ENCODE measurements at regions not wholly inside any gene's neighbourhood (a gene's known extent, or its start where the extent isn't known, plus 50 kb on each side); places are given as distances from the start of the nearest gene placed in this dataset.

DNA sequence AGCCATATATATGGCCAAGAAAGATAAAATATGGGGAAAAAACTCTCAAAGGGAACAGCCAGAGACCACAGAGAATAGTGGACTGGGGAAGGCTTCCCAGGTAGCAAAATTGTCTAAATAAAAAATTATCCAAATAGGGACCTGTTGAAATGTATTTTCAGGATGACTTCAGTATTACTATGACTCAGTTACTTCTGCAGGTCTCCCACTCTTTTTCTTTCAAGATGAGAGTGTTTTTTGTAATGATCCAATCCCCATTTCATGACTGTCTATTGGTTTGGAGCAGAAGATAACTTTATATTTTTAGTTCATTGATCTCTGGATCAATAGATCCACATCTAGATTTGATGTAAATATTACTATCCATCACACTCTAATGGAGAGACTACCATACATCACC is 372.1 kb upstream of the EMCN start:
- Mint-ChIP-seq H3K4me1 (peaks cover 9% of the 10 kb centered on the region), H3K9me3 (peaks cover 40% of the 10 kb centered on the region), H3K36me3 (peaks cover 10% of the 10 kb centered on the region), H3K27ac (no peak overlapping the region), H3K4me3 (no peak overlapping the region), H3K27me3 (ENCODE audit: low read depth) (no peaks in the 10 kb centered on the region)
- POLR2A ChIA-PET, result no interaction called here
- no peak for DNase-seq (ENCODE audit: low spot score)
- no peak for ATAC-seq
- CTCF ChIA-PET, result no interaction called here
- no peak for TF ChIP-seq CBFB (CRISPR knock-in tag; IDR thresholded peaks at IDR 0.05; ENCODE audit: low read depth)
- TF ChIP-seq, protein P1, sequence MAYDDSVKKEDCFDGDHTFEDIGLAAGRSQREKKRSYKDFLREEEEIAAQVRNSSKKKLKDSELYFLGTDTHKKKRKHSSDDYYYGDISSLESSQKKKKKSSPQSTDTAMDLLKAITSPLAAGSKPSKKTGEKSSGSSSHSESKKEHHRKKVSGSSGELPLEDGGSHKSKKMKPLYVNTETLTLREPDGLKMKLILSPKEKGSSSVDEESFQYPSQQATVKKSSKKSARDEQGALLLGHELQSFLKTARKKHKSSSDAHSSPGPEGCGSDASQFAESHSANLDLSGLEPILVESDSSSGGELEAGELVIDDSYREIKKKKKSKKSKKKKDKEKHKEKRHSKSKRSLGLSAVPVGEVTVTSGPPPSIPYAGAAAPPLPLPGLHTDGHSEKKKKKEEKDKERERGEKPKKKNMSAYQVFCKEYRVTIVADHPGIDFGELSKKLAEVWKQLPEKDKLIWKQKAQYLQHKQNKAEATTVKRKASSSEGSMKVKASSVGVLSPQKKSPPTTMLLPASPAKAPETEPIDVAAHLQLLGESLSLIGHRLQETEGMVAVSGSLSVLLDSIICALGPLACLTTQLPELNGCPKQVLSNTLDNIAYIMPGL (CRISPR knock-in tag; IDR thresholded peaks at IDR 0.05), result no peak
- TF ChIP-seq, protein P2, sequence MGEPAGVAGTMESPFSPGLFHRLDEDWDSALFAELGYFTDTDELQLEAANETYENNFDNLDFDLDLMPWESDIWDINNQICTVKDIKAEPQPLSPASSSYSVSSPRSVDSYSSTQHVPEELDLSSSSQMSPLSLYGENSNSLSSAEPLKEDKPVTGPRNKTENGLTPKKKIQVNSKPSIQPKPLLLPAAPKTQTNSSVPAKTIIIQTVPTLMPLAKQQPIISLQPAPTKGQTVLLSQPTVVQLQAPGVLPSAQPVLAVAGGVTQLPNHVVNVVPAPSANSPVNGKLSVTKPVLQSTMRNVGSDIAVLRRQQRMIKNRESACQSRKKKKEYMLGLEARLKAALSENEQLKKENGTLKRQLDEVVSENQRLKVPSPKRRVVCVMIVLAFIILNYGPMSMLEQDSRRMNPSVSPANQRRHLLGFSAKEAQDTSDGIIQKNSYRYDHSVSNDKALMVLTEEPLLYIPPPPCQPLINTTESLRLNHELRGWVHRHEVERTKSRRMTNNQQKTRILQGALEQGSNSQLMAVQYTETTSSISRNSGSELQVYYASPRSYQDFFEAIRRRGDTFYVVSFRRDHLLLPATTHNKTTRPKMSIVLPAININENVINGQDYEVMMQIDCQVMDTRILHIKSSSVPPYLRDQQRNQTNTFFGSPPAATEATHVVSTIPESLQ (CRISPR knock-in tag; IDR thresholded peaks at IDR 0.05), result no peak
- no peak for TF ChIP-seq GABPB1 (CRISPR knock-in tag; IDR thresholded peaks at IDR 0.05)
- TF ChIP-seq ZNF263 (CRISPR knock-in tag; IDR thresholded peaks at IDR 0.05; ENCODE audit: low read depth), result no peak
- TF ChIP-seq, protein P3, sequence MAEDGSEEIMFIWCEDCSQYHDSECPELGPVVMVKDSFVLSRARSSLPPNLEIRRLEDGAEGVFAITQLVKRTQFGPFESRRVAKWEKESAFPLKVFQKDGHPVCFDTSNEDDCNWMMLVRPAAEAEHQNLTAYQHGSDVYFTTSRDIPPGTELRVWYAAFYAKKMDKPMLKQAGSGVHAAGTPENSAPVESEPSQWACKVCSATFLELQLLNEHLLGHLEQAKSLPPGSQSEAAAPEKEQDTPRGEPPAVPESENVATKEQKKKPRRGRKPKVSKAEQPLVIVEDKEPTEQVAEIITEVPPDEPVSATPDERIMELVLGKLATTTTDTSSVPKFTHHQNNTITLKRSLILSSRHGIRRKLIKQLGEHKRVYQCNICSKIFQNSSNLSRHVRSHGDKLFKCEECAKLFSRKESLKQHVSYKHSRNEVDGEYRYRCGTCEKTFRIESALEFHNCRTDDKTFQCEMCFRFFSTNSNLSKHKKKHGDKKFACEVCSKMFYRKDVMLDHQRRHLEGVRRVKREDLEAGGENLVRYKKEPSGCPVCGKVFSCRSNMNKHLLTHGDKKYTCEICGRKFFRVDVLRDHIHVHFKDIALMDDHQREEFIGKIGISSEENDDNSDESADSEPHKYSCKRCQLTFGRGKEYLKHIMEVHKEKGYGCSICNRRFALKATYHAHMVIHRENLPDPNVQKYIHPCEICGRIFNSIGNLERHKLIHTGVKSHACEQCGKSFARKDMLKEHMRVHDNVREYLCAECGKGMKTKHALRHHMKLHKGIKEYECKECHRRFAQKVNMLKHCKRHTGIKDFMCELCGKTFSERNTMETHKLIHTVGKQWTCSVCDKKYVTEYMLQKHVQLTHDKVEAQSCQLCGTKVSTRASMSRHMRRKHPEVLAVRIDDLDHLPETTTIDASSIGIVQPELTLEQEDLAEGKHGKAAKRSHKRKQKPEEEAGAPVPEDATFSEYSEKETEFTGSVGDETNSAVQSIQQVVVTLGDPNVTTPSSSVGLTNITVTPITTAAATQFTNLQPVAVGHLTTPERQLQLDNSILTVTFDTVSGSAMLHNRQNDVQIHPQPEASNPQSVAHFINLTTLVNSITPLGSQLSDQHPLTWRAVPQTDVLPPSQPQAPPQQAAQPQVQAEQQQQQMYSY (CRISPR knock-in tag; IDR thresholded peaks at IDR 0.05), result no peak
- TF ChIP-seq SP1 (CRISPR knock-in tag; conservative IDR thresholded peaks at IDR 0.05), result no peak
- TF ChIP-seq, protein P4, sequence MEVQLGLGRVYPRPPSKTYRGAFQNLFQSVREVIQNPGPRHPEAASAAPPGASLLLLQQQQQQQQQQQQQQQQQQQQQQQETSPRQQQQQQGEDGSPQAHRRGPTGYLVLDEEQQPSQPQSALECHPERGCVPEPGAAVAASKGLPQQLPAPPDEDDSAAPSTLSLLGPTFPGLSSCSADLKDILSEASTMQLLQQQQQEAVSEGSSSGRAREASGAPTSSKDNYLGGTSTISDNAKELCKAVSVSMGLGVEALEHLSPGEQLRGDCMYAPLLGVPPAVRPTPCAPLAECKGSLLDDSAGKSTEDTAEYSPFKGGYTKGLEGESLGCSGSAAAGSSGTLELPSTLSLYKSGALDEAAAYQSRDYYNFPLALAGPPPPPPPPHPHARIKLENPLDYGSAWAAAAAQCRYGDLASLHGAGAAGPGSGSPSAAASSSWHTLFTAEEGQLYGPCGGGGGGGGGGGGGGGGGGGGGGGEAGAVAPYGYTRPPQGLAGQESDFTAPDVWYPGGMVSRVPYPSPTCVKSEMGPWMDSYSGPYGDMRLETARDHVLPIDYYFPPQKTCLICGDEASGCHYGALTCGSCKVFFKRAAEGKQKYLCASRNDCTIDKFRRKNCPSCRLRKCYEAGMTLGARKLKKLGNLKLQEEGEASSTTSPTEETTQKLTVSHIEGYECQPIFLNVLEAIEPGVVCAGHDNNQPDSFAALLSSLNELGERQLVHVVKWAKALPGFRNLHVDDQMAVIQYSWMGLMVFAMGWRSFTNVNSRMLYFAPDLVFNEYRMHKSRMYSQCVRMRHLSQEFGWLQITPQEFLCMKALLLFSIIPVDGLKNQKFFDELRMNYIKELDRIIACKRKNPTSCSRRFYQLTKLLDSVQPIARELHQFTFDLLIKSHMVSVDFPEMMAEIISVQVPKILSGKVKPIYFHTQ (CRISPR knock-in tag; IDR thresholded peaks at IDR 0.05), result no peak
- no peak for TF ChIP-seq NFATC4 (CRISPR knock-in tag; IDR thresholded peaks at IDR 0.05)
- no peak for TF ChIP-seq OVOL2 (CRISPR knock-in tag; IDR thresholded peaks at IDR 0.05; ENCODE audit: borderline replicate concordance)
- TF ChIP-seq EMX1 (CRISPR knock-in tag; IDR thresholded peaks at IDR 0.05), result no peak
- TF ChIP-seq, protein P5, sequence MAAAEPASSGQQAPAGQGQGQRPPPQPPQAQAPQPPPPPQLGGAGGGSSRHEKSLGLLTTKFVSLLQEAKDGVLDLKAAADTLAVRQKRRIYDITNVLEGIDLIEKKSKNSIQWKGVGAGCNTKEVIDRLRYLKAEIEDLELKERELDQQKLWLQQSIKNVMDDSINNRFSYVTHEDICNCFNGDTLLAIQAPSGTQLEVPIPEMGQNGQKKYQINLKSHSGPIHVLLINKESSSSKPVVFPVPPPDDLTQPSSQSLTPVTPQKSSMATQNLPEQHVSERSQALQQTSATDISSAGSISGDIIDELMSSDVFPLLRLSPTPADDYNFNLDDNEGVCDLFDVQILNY (CRISPR knock-in tag; IDR thresholded peaks at IDR 0.05), result no peak
- no peak for TF ChIP-seq JAZF1 (CRISPR knock-in tag; IDR thresholded peaks at IDR 0.05)
- no peak for TF ChIP-seq NR1H2 (CRISPR knock-in tag; IDR thresholded peaks at IDR 0.05)
- no peak for TF ChIP-seq NFYB (CRISPR knock-in tag; conservative IDR thresholded peaks at IDR 0.05; ENCODE audit: low read depth)
- no peak for TF ChIP-seq MXD4 (CRISPR knock-in tag; IDR thresholded peaks at IDR 0.05; ENCODE audit: borderline replicate concordance)
- TF ChIP-seq MYBL2 (CRISPR knock-in tag; IDR thresholded peaks at IDR 0.05), result no peak
- no peak for TF ChIP-seq TEAD4 (CRISPR knock-in tag; IDR thresholded peaks at IDR 0.05)
